Activated CD4-positive, alpha-beta T cell treated with anti-CD3 and anti-CD28 coated beads, Interleukin-2, amount 50 U/mL, for 24 hours (primary cell): ENCODE measurements at regions not wholly inside any gene's neighbourhood (a gene's known extent, or its start where the extent isn't known, plus 50 kb on each side); places are given as distances from the start of the nearest gene placed in this dataset.
"Not testable (repeated sequence)": the region's sequence is repeated elsewhere in the genome, so short reads cannot be mapped to it uniquely, and the experiment has no call there.

Experiments used
- DNase-seq, 2 donors: peaks; one replicate each; pipeline ENCODE4 v3.0.0-alpha.2; 2020; ENCODE audit warnings: low read depth in 1 of 2, low spot score in 1 of 2

DNA sequence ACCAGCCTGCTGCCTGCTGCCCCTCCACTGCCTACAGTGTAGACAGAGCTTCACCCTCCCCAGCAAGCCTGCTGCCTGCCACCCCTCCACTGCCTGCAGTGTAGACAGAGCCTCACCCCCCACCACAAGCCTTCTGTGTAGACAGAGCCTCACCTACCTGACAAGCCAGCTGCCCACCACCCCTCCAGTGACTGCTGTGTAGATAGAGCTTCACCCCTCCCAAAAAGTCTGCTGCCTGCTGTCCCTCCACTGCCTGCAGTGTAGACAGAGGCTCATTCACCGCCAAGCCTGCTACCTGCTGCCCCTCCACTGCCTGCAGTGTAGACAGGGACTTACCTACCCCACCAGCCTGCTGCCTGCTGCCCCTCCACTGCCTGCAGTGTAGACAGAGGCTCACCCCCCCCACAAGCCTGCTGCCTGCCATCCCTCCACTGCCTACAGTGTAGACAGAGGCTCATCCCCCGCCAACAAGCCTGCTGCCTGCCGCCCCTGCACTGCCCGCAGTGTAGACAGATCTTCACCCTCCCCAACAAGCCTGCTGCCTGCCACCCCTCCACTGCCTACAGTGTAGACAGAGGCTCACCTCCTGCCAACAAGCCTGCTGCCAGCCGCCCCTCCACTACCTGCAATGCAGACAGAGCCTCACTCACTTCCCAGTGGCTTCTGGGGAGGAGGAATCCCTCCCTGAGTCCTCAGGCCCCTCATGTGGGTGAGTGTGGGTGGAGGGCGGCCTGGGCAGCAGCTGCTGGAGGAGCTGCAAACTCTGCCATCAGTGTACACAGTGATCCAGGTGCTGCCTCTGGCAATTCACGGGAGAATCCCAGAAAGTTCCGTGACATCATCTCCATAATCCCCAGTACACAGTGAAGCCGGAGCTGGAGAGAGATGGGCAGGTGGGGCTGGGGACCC, 140.9 kb downstream of the DLL1 start:
- no peak for DNase-seq

DNA sequence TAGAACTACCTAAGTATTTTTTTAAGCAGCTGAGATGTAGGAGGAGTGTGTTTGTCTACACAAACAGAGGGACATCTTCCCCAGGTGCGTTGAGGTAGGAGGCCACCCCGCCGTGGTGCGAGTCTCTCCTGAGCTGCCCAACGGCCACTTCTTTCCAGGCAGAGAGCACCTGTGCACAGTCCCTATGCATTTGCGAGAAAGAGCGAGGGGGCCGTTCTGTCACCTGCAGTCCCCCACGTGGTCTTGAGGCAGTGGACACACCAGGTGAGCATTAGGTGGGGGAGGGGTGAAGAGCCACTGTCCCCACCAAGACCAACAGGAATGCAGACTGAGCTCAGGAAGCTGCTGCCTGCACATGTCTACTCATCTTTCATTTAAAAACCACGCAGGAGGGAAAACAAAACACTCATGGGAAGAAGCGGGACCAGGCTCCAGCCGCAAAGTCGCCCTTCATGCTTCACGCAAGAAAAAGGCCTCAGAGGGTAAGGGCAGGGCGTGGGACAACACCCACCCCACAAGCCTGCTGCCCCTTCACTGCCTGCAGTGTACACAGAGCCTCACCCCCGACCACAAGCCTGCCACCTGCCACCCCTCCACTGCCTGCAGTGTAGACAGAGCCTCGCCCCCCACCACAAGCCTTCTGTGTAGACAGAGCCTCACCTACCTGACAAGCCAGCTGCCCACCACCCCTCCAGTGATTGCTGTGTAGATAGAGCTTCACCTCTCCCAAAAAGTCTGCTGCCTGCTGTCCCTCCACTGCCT, 142.0 kb downstream of the DLL1 start:
- DNase-seq = no peak

DNA sequence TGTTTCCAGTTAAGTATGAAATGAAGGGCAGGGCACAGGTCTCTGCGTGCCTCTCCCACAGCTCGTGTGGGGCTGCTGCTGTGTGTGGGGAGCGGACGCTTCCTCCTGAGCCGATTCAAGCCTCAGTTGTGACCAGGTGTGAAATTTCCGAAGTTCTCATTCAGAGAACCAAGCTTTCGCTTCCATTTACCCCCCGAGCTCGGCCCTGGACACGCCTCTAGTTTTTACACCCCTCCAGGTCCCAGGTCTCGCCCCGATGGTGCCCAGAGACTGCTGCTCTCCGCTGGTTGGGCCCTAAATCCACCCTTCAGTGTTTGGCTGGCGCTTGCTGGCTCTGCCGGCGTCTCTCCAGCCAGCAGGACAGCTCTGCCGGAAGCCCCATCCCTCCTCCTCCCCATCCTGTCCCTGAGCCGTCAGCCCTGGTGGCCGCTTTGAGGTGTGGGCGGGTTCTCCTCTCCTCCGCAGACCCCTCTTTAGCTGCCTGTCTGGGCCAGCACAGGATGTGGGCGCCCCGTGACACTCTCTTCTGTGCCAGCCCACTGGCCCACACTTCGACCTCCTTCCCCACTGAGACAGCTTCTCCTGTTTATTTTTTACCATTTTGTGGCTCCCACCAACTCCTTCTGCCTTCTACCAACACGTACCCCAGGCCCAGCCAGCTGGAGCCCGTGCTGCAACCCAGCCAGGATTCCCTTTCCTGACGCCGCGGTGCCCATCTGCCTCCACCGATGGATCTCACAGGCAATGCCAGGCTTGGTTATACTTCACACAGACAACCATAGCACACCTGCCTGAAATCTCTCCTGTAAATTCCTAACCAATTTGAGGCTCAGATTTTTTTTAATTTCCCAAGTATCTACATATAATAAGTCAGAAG, 142.8 kb downstream of the DLL1 start:
- DNase-seq = peak in 1 of 2 donors; percentile 8

DNA sequence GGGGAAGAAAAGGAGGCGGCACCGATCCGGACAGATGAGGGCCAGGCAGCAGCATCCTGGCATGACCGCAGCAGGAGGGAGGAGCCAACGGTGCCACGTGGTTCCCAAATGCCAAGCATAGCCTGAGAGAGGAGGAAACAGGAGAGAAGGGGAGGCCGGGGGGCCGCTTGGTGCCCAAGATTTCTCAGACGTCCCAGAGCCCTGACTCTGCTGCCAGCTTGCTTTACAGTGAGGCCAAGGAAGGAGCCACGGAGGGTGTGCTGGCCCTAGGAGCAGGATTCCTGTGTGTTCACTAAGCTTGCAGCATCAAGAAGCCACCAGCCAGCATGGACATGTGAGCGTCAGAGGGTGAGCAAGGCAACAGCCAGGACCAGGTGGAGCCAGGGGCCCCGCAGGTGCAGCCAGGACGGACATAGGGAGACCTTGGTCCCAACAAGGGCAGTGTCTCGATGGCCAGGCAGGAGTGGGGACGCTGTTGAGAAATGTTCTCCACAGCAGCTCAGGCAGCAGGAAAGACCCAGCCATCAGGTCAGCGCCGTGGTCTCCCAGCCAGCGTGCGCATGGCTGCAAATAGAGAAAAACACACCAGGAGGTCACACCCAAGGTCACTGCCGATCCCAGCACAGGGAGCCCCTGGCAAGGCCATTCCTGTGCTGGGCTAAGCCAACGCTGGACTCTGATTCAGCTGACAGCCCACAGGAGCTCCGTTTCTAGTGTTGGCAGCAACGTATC, 143.7 kb downstream of the DLL1 start:
- DNase-seq = no peak

DNA sequence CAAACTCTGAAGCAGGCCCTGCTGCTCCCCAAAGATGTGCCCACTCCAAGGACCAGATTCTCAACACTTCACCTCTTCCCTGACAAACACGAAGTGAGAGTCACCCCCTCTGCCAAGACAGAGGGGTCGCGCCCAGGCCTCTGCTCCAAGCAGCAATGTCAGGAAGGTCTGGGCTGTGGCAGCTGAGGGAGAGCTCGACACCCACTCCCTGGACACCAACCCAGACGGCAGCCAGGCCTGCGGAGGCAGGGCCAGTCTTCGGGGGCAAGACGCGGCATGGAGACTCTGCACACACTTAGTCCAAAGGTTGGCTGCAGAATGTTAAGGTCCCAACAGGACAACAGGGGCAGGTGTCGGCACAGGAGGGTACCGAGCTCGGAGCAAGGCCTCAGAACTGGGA, 144.2 kb downstream of the DLL1 start:
- no peak for DNase-seq

DNA sequence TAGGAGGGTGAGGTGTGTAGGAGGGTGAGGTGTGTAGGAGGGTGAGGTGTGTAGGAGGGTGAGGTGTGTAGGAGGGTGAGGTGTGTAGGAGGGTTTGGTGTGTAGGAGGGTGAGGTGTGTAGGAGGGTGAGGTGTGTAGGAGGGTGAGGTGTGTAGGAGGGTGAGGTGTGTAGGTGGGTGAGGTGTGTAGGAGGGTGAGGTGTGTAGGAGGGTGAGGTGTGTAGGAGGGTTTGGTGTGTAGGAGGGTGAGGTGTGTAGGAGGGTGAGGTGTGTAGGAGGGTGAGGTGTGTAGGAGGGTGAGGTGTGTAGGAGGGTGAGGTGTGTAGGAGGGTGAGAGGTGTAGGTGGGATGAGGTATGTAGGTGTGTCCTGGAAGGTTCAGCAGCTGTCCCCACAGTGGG, 144.7 kb downstream of the DLL1 start:
- DNase-seq = not testable (repeated sequence)

DNA sequence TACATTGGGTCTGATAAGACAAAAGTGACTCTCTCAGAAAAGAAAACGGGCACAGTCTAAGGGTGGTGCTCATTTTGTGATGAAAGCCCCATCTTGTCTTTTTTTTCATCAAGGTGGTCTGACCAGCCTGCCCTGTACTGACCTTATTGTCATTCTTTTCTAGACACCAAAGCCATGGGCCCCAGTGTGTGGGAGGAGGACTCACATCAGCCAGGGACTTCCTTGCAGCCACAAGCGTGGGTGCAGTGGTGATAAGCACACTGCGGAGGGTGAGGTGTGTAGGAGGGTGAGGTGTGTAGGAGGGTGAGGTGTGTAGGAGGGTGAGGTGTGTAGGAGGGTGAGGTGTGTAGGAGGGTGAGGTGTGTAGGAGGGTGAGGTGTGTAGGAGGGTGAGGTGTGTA, 145.2 kb downstream of the DLL1 start:
- not testable (repeated sequence) for DNase-seq

DNA sequence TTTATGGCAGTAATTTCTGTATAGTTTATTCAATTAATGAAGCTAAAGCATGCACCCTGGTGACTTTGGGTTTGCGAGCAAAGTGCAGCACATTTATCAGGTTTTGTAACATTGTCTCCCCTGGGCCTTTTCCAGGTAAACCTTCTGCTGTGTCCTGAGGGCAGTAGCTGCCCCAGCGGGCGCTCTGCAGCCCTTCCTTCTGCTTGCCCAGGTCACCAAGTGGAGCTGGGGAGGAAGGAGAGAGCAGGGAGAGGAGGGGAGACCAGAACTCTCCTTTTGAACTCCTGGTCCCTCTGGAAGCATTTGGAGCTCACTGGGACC, 145.6 kb downstream of the DLL1 start:
- DNase-seq = no peak

DNA sequence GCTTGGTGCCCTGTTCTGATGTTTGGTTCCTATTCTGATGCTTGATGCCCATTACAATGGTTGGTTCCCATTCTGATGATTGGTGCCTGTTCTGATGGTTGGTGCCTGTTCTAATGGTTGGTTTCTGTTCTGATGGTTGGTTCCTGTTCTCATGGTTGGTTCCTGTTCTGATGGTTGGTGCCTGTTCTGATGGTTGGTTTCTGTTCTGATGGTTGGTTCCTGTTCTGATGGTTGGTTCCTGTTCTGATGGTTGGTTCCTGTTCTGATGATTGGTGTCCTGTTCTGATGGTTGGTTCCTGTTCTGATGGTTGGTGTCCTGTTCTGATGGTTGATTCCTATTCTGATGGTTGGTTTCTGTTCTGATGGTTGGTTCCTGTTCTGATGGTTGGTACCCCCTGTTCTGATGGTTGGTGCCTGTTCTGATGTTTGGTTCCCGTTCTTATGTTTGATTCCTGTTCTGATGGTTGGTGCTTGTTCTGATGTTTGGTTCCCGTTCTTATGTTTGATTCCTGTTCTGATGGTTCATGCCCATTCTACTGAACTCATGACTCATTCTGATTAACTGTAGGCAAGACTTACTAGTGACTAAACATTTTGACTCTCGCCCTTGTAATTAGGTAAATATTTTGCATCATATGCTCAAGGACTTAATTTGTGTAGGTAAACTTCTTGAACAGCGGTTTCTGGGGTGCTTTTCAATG, 146.2 kb downstream of the DLL1 start:
- DNase-seq = no peak

DNA sequence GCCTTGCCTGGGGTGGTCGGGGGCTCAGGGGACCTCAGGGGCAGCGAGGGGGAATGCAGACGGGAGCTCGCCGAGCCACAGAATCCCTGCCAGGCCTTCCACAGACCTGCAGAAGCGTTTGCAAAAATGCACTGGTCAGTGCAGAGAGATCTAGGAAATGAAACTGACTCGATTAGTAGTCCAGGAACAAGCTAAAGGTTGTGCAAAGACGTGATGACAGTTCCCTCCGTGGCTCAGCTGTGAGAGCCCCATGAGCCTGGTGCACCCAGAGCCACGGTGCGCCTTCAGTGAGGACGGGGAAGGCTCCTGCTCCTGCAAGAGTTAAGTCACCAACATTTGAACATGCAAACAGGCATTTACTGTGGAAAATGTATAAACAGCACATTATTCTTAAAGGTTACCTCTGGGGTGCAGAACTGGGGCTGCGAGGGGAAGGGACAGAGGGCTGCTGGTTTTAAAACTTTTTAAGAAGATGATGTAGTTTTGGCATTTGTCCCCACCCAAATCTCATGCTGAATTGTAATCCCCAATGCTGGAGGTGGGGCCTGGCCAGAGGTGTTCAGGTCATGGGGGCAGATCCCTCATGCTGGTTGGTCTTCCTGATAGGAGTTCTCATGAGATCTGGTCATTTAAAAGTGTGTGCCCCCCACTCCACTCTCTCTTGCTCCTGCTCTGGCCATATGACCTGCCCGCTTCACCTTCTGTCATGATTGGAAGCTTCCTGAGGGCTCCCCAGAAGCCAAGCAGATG, 147.3 kb downstream of the DLL1 start:
- DNase-seq = no peak

DNA sequence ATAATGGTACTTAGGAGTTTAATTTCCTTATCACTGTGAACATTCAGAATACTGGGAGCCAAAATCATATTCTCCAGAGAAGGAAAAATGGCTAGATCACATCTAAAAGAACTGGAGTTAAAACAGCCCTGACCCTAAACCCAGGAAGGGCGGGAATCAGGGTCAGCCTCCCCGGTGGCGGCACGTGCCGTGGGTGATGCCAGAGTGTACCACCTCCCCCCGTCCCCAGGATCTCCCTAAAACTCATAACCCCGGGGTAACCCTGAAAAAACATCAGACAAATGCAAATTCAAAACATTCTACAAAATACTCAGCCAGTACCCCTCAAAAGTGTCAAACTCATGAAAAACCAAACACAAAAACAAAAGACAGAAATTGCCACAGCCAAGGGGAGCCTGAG, 148.3 kb downstream of the DLL1 start:
- no peak for DNase-seq

DNA sequence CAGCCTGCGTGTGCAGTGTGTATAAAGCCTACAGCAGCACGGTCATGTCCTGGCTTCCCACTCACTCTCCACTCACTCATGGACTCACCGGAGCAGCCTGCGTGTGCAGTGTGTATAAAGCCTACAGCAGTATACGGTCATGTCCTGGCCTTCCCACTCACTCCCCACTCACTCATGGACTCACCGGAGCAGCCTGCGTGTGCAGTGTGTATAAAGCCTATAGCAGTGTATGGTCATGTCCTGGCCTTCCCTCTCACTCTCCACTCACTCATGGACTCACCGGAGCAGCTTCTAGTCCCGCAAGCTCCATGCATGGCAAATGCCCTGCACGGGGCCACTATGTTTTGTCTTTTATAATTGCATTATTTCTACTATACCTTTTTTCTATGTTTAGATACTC, 149.8 kb downstream of the DLL1 start:
- not testable (repeated sequence) for DNase-seq

DNA sequence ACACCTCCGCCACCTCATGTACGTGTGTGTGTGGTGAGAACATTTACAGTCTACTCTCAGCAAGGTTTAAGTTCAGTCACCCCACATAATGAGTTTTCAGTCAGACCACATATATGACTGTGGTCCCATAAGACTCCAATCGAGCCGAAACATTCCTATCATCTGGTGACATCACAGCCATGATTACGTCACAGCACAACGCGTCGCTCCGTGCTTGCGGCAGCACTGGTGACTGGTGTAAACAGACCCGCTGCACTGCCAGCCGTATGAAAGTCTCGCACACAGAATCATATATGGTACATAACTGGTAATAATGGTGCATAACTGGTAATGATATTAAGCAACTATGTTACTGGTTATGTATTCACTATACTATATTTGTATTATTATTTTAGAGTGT, 150.7 kb downstream of the DLL1 start:
- DNase-seq = no peak

DNA sequence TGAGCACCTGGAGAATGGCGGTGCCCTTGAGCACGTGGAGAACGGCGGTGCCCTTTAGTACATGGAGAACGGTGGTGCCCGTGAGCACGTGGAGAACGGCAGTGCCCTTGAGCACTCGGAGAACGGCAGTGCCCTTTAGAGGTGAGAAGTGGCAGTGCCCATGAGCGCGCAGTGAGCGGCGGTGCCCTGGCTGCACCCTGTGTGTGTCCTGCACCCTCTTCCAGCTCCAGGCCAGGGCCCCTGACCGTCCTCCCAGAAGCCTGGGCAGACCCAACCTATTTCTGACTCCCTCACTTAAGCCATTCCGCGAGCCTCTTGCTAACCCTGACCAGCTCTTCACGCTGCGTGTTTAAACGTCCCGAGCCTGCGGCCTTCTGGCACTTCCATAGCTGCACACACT, 151.3 kb downstream of the DLL1 start:
- DNase-seq = no peak

DNA sequence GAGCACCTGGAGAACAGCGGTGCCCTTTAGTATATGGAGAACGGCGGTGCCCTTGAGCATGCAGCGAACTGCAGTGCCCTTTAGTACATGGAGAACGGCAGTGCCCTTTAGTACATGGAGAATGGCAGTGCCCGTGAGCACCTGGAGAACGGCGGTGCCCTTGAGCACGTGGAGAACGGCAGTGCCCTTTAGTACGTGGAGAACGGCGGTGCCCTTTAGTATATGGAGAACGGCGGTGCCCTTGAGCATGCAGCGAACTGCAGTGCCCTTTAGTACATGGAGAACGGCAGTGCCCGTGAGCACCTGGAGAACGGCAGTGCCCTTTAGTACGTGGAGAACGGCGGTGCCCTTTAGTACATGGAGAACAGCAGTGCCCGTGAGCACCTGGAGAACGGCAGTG, 151.8 kb downstream of the DLL1 start:
- DNase-seq = not testable (repeated sequence)

DNA sequence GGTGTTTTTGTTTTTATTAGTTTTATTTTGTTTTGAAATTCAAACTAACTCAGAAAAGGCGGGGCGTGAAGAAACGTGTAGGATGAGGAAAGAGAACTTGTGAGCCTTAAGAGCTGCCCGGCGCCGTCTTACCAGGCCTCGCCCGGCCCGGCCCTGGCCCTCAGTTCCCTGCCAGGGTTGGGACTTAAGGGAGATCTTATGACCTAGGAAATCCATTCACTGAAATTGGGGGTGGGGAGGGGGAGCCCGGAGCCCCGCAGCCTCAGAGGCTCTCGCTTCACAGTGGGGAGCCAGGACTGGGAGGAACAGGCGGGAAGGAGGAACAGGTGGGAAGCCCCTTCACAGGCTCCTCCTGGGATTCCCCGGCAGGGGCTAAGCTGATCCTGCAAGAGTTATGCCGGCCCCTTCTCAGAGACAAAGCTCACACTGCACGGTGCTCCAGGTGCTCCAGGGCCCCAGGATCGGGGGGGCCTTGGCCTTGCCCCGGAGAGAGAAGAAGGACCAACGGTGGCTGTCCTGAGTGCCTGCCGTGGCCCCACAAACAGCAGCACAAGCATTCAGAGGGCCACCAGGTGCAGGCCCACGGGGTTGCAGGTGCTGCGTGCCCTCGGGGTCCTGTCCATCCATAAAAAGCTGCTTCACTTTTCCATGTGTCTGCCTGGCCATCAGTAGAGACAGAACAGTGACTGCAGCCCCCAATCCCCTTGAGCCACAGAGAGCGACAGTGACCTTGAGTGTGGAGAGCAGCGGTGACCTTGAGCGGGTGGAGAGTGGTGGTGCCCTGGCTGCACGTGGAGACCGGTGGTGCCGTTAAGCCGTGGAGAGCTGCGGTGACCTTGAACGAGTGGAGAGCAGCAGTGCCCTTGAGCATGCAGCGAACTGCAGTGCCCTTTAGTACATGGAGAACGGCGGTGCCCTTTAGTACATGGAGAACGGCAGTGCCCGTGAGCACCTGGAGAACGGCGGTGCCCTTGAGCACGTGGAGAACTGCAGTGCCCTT, 152.7 kb downstream of the DLL1 start:
- DNase-seq = no peak

DNA sequence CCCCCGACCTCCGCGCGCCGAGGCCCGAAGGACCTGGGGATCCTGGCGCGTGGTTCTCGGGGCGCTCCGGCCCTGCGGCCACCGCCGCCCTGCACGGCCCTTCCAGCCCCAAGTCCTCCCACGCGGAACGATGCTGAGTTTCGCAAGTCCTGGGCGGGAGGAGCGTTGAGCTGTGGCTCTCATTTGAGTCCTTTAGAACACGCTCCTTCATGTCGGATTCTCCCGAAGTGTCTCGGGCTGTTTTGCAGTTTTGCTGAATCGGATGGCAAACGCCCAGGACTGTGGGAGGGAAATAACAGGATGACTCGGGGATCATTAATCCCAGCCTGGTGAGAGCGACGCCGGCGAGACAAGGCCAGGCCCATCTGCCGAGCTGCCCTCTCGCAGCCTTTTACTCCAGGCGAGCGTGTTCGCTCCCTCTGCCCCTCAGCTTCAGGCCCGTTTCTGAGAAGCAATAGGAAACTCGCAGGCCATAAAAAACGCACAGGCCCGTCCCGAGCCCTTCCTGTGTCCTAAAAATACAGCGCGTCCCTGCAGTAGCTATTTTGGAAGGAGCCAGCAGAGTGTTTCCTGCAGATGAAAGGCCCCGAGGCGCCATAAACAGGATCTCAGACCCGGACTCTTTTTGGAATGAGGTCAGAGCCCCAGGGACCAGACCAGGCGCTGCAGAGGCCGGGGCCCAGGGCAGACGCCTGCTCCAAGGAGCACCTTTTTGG, 153.5 kb downstream of the DLL1 start:
- DNase-seq = no peak
